GM12874 (cell line): ENCODE measurements at regions not wholly inside any gene's neighbourhood (a gene's known extent, or its start where the extent isn't known, plus 50 kb on each side); places are given as distances from the start of the nearest gene placed in this dataset.

Experiments used
- CTCF ChIP-seq: IDR thresholded peaks from 2 replicates; pipeline ENCODE4 v1.5.1; 2011; ENCODE audit warnings: low read depth, mild to moderate bottlenecking, control low read depth, low read length, moderate library complexity; ENCODE audit not compliant: insufficient read depth

GRCh38 chr7:65265933-65266519, 107.6 kb upstream of the ZNF92 start:
- TF ChIP-seq CTCF: no peak

- no peak for TF ChIP-seq CTCF
Observed at GRCh38 chr7:65264258-65264657, 109.4 kb upstream of the ZNF92 start.

GRCh38 chr7:65254061-65254460, 119.6 kb upstream of the ZNF92 start:
- TF ChIP-seq CTCF: no peak

- no peak for TF ChIP-seq CTCF
Observed at GRCh38 chr7:65251851-65252620, 121.6 kb upstream of the ZNF92 start.

- TF ChIP-seq CTCF: no peak
Observed at GRCh38 chr7:65250697-65251395, 122.8 kb upstream of the ZNF92 start.

GRCh38 chr7:65250216-65250615, 123.4 kb upstream of the ZNF92 start:
- no peak for TF ChIP-seq CTCF

- no peak for TF ChIP-seq CTCF
Observed at GRCh38 chr7:65247491-65247890, 126.2 kb upstream of the ZNF92 start.
